ENCODE measurements at regions not wholly inside any gene's neighbourhood (a gene's known extent, or its start where the extent isn't known, plus 50 kb on each side); places are given as distances from the start of the nearest gene placed in this dataset.

DNA sequence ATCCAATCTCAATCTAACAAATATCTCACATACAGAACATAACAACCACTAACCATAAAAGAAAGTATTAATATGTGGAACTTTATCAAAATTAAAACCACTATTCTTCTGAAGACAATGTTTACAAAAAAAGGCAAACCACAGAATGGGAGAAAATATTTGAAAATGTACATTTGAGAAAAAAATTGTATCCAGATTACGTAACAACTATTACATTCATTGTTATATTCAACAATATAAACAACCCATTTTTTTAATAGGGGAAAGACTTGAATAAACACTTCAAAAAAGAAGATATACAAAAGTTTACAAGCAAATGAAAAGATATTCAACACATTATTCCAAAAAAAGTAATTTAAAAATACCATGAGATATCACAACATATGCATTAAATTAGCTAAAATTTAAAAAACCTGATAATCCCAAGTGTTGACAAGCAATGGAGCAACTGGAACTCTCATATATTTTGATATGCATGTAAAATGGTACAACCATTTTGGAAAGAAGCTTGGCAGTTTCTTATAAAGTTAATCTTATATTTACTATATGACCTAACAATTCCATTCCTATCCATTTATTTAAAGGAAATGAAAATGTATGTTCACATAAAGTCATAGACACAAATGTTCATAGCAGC lies 124.3 kb upstream of the CDYL start:
- Histone ChIP-seq H3K36me3 (replicated peaks in 1 of 2; ENCODE audit: insufficient read depth in 1 of 2, low read depth in 2 of 2) (no peaks in the 10 kb centered on the region), H3K27me3 (no peaks in the 10 kb centered on the region), H3K27ac (no peak overlapping the region), H3K4me1 (peaks cover 12% of the 10 kb centered on the region), H3K4me3 (no peak overlapping the region), H3K9me3 (no peaks in the 10 kb centered on the region)
- TF ChIP-seq, protein P1, sequence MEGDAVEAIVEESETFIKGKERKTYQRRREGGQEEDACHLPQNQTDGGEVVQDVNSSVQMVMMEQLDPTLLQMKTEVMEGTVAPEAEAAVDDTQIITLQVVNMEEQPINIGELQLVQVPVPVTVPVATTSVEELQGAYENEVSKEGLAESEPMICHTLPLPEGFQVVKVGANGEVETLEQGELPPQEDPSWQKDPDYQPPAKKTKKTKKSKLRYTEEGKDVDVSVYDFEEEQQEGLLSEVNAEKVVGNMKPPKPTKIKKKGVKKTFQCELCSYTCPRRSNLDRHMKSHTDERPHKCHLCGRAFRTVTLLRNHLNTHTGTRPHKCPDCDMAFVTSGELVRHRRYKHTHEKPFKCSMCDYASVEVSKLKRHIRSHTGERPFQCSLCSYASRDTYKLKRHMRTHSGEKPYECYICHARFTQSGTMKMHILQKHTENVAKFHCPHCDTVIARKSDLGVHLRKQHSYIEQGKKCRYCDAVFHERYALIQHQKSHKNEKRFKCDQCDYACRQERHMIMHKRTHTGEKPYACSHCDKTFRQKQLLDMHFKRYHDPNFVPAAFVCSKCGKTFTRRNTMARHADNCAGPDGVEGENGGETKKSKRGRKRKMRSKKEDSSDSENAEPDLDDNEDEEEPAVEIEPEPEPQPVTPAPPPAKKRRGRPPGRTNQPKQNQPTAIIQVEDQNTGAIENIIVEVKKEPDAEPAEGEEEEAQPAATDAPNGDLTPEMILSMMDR (IDR thresholded peaks at IDR 0.05): no peak
- no peak for TF ChIP-seq POLR2A (IDR thresholded peaks at IDR 0.05)
- 69 to 71% methylated on average over 1 of the region's 1 CpG for WGBS, 2 donors
- ATAC-seq: no peak
- intact Hi-C loops (cut with DNase I): no loop called here
- no peak for DNase-seq

DNA sequence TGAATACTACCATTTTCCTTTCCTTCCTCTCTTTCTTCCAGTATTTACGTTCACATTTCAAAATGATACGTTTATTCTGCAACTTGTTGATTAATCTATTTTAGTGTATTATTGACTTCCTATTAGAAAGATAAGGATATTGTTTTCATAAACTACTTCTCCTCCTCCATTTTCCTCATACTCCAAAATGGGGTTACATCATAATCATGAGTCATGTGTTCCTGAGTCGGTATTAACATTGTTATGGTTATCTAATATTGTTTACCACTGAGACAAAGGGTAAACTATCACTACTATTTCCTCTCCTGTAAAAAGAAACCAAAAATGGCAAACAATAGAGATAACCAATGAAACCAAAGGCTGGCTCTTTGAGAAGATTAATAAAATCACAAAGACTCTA lies 126.5 kb upstream of the CDYL start:
- no peak for TF ChIP-seq POLR2A (IDR thresholded peaks at IDR 0.05)
- TF ChIP-seq, protein P1 (IDR thresholded peaks at IDR 0.05): no peak
- WGBS, 2 donors: 31 to 33% methylated on average over 3 of the region's 3 CpGs
- Histone ChIP-seq H3K27me3 (no peaks in the 10 kb centered on the region), H3K4me1 (peaks cover 14% of the 10 kb centered on the region), H3K9me3 (no peaks in the 10 kb centered on the region), H3K36me3 (replicated peaks in 1 of 2; ENCODE audit: insufficient read depth in 1 of 2, low read depth in 2 of 2) (no peaks in the 10 kb centered on the region), H3K4me3 (no peak overlapping the region), H3K27ac (no peak overlapping the region)
- intact Hi-C loops (cut with DNase I): loop anchor here (10.0 kb wide), 1 partner anchor 115 kb away; no protein-coding TSS in a partner anchor
- no peak for DNase-seq
- ATAC-seq: no peak

DNA sequence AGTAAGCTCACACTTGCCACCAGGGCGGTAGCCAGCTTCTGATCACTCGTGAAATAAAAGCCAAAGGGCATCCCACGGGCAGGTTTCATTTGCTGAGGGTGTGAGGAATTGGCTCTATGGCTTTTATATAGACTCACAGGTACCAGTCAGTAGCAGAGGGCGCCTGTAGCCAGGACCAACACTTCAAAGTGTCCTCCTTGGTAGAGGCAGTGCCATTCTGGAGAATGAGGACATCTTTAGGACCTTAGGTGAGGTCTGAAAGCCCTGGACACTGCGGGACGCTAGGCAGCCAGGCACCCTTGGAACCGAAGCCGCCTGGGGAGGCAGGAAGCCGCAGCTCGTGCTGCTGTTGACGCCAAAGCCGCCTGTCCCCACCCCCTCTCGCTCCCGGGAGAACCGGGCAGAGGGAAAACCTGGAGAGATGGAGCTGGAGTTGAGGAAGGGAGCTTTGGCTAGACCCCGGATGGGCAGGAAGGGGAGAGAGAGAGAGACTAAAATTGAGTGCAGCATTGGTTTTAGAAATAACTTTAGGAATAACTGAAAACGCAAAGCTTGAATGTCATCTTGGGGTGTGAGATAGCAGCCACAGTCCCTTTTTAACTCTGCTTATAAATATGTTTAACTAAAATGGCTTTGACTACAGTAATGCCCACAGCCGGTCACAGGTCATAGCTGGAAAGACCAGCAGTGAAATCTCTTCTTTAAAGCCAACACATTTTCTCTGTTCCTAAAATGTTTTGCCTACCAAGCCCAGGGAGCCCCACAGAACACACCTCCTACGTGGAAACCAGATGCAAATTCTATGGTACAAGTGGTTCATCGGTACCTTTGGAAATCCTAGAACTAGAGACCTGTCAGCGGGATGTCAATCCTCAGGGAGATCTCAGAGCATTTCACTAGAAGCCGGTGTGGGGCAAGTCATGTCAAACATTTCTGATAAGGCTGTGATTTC lies 128.5 kb upstream of the CDYL start:
- H3K4me3 ChIP-seq: no peak overlapping the region
- no peaks in the 10 kb centered on the region for H3K36me3 ChIP-seq (replicated peaks in 1 of 2; ENCODE audit: insufficient read depth in 1 of 2, low read depth in 2 of 2)
- DNase-seq (peak; percentile 81 to 85 (median 84)), ATAC-seq (peak; percentile 97)
- intact Hi-C loops (cut with DNase I): loop anchor here (10.0 kb wide), 1 partner anchor 117 kb away; no protein-coding TSS in a partner anchor
- no peaks in the 10 kb centered on the region for H3K27me3 ChIP-seq
- WGBS, 2 donors: 11 to 12% methylated on average over 22 of the region's 22 CpGs
- TF ChIP-seq POLR2A (IDR thresholded peaks at IDR 0.05): peak in 2 of 3 donors; percentile 47 to 57
- TF ChIP-seq, protein P1 (IDR thresholded peaks at IDR 0.05): no peak
- no peaks in the 10 kb centered on the region for H3K9me3 ChIP-seq
- H3K27ac ChIP-seq: peak overlapping the region in 3 of 4 donors; percentile 19 to 54 (median 37)
- peaks cover 14% of the 10 kb centered on the region for H3K4me1 ChIP-seq

DNA sequence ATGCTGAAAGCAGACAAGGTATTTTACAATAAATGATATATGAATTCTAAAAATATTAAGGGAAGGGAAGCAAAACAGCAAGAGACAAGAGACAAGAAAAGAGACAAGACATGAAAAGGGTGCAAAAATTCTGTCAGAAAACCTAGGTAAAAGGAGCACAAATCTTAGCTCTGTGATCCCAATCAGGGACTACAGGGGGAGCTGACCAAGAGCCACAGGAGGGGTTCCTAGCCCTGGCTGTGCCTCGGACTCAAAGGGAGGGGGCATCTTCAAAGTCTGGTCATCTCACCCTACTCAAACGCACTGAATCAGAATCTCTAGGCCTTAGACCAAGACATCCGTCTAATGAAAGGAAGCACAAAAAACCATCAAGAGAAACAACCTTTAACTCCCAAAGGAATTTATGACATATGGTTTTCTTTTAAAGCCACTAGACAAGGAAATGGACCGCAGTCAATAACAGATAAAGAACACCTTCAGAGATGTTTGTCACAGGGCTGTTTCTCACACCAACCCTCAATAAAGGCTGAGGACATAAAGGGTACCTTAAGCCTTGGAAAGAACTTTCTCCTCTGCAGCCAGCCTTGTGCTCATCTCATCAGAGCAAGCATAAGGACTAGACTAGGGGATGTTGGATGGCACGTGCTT lies 130.4 kb upstream of the CDYL start:
- ATAC-seq (no peak), DNase-seq (no peak)
- no peaks in the 10 kb centered on the region for H3K36me3 ChIP-seq (replicated peaks in 1 of 2; ENCODE audit: insufficient read depth in 1 of 2, low read depth in 2 of 2)
- no peak overlapping the region for H3K4me3 ChIP-seq
- intact Hi-C loops (cut with DNase I): loop anchor here (10.0 kb wide), 1 partner anchor 119 kb away; no protein-coding TSS in a partner anchor
- 67 to 81% methylated on average over 5 of the region's 5 CpGs for WGBS, 2 donors
- no peaks in the 10 kb centered on the region for H3K9me3 ChIP-seq
- no peaks in the 10 kb centered on the region for H3K27me3 ChIP-seq
- peaks cover 14% of the 10 kb centered on the region for H3K4me1 ChIP-seq
- TF ChIP-seq, protein P1 (IDR thresholded peaks at IDR 0.05): no peak
- no peak for TF ChIP-seq POLR2A (IDR thresholded peaks at IDR 0.05)
- no peak overlapping the region for H3K27ac ChIP-seq

All from body of pancreas (tissue), 4 donors.